WTC11 (cell line): ENCODE measurements at regions not wholly inside any gene's neighbourhood (a gene's known extent, or its start where the extent isn't known, plus 50 kb on each side); places are given as distances from the start of the nearest gene placed in this dataset.

Experiments used
- ATAC-seq: fragments of 200-7000 bp; cut with Tn5 transposase; 2 replicates; pipeline ENCODE4 v1.10.0; 2021; ENCODE audit warnings: mild to moderate bottlenecking, moderate library complexity
- CTCF ChIA-PET: fragments of 300-600 bp; sonication (Branson Sonifier 250); formaldehyde crosslinking; loops from one replicate; lab custom pipeline; 2021; ENCODE audit warnings: antibody characterized with exemption; lab: Charles Lee
- POLR2A ChIA-PET: fragments of 350-600 bp; sonication (Branson Sonifier 250); formaldehyde crosslinking; loops from one replicate; lab custom pipeline; 2021; ENCODE audit warnings: antibody characterized with exemption; lab: Charles Lee
- DNase-seq: peaks from one replicate; pipeline ENCODE4 v3.0.0; 2021; ENCODE audit warnings: low spot score
- H3K27ac Mint-ChIP-seq: 2 replicates; pipeline ENCODE4 v1.8.0; 2021; ENCODE audit warnings: mixed read lengths
- H3K27me3 Mint-ChIP-seq: 2 replicates; pipeline ENCODE4 v1.8.0; 2021; ENCODE audit warnings: low read depth, mild to moderate bottlenecking, moderate library complexity, mixed read lengths
- H3K36me3 Mint-ChIP-seq: 2 replicates; pipeline ENCODE4 v1.8.0; 2021; ENCODE audit warnings: mixed read lengths
- H3K4me1 Mint-ChIP-seq: 2 replicates; pipeline ENCODE4 v1.8.0; 2022; ENCODE audit warnings: mixed read lengths
- H3K4me3 Mint-ChIP-seq: 2 replicates; pipeline ENCODE4 v1.8.0; 2021; ENCODE audit warnings: mild to moderate bottlenecking, moderate library complexity, mixed read lengths
- H3K9me3 Mint-ChIP-seq: 2 replicates; pipeline ENCODE4 v1.8.0; 2021; ENCODE audit warnings: mixed read lengths
- AR ChIP-seq: fragments of 250-450 bp; sonication (Bioruptor Pico); IDR thresholded peaks from 2 replicates; pipeline ENCODE4 v1.9.0; 2021; ENCODE audit warnings: mild to moderate bottlenecking
- ATF2 ChIP-seq: sonication (generic); formaldehyde crosslinking; IDR thresholded peaks from 2 replicates; pipeline ENCODE4 v1.8.1; 2022; ENCODE audit warnings: low read depth, missing genetic modification reagents, borderline replicate concordance
- CREB1 ChIP-seq: sonication (generic); formaldehyde crosslinking; IDR thresholded peaks from 2 replicates; pipeline ENCODE4 v1.8.0; 2023; ENCODE audit warnings: mild to moderate bottlenecking, missing genetic modification reagents
- ELF4 ChIP-seq: sonication (generic); formaldehyde crosslinking; IDR thresholded peaks from 2 replicates; pipeline ENCODE4 v1.8.1; 2022; ENCODE audit warnings: low read depth, mild to moderate bottlenecking, moderate library complexity, missing genetic modification reagents
- EMX1 ChIP-seq: fragments of 250-450 bp; sonication (Bioruptor Pico); IDR thresholded peaks from 2 replicates; pipeline ENCODE4 v1.8.0; 2021; ENCODE audit warnings: mild to moderate bottlenecking
- ESRRA ChIP-seq: sonication (generic); formaldehyde crosslinking; IDR thresholded peaks from 2 replicates; pipeline ENCODE4 v1.8.1; 2022; ENCODE audit warnings: mild to moderate bottlenecking, missing genetic modification reagents, borderline replicate concordance
- FOXJ3 ChIP-seq: sonication (generic); formaldehyde crosslinking; IDR thresholded peaks from 2 replicates; pipeline ENCODE4 v1.9.0; 2021; ENCODE audit warnings: missing genetic modification reagents, mild to moderate bottlenecking, borderline replicate concordance
- JAZF1 ChIP-seq: fragments of 250-450 bp; sonication (Bioruptor Pico); IDR thresholded peaks from 2 replicates; pipeline ENCODE4 v1.9.0; 2021; ENCODE audit warnings: moderate library complexity, mild to moderate bottlenecking, inconsistent platforms
- RELA ChIP-seq: sonication (generic); formaldehyde crosslinking; IDR thresholded peaks from 2 replicates; pipeline ENCODE4 v1.8.1; 2022; ENCODE audit warnings: missing genetic modification reagents, mild to moderate bottlenecking, borderline replicate concordance
- RORB ChIP-seq: fragments of 250-450 bp; sonication (Bioruptor Pico); IDR thresholded peaks from 2 replicates; pipeline ENCODE4 v1.9.0; 2021; ENCODE audit warnings: mild to moderate bottlenecking
- SMAD4 ChIP-seq: sonication (generic); formaldehyde crosslinking; IDR thresholded peaks from 2 replicates; pipeline ENCODE4 v1.8.0; 2022; ENCODE audit warnings: mild to moderate bottlenecking, missing genetic modification reagents
- TEAD1 ChIP-seq: sonication (generic); formaldehyde crosslinking; IDR thresholded peaks from 2 replicates; pipeline ENCODE4 v1.8.0; 2022; ENCODE audit warnings: mild to moderate bottlenecking, missing genetic modification reagents
- ZBTB21 ChIP-seq: sonication (generic); formaldehyde crosslinking; IDR thresholded peaks from 2 replicates; pipeline ENCODE4 v1.8.1; 2023; ENCODE audit warnings: mild to moderate bottlenecking, missing genetic modification reagents, borderline replicate concordance
- ZNF219 ChIP-seq: sonication (generic); formaldehyde crosslinking; IDR thresholded peaks from 2 replicates; pipeline ENCODE4 v1.8.0; 2023; ENCODE audit warnings: missing genetic modification reagents, mild to moderate bottlenecking, borderline replicate concordance
- ZNF232 ChIP-seq: sonication (generic); formaldehyde crosslinking; IDR thresholded peaks from 2 replicates; pipeline ENCODE4 v1.8.0; 2022; ENCODE audit warnings: mild to moderate bottlenecking, missing genetic modification reagents
- ZNF423 ChIP-seq: fragments of 250-450 bp; sonication (Bioruptor Pico); IDR thresholded peaks from 2 replicates; pipeline ENCODE4 v2.1.2; 2022; ENCODE audit warnings: mild to moderate bottlenecking, moderate library complexity
- ZNF425 ChIP-seq: fragments of 250-450 bp; sonication (Bioruptor Pico); conservative IDR thresholded peaks from 2 replicates; pipeline ENCODE4 v1.9.0; 2021; ENCODE audit warnings: mild to moderate bottlenecking
- ZNF671 ChIP-seq: fragments of 250-450 bp; sonication (Bioruptor Pico); IDR thresholded peaks from 2 replicates; pipeline ENCODE4 v1.8.0; 2021; ENCODE audit warnings: mild to moderate bottlenecking
- TF ChIP-seq, protein P1 (sequence below): fragments of 250-450 bp; sonication (Bioruptor Pico); IDR thresholded peaks from 2 replicates; pipeline ENCODE4 v1.9.0; 2021; ENCODE audit warnings: mild to moderate bottlenecking, borderline replicate concordance
- TF ChIP-seq, protein P2 (sequence below): fragments of 250-450 bp; sonication (Bioruptor Pico); IDR thresholded peaks from 2 replicates; pipeline ENCODE4 v1.9.0; 2021; ENCODE audit warnings: moderate library complexity, mild to moderate bottlenecking, inconsistent platforms, borderline replicate concordance
- TF ChIP-seq, protein P3 (sequence below): fragments of 250-450 bp; sonication (Bioruptor Pico); IDR thresholded peaks from 2 replicates; pipeline ENCODE4 v1.8.0; 2021; ENCODE audit warnings: mild to moderate bottlenecking
- TF ChIP-seq, protein P4 (sequence below): sonication (generic); formaldehyde crosslinking; IDR thresholded peaks from 2 replicates; pipeline ENCODE4 v1.8.0; 2022; ENCODE audit warnings: mild to moderate bottlenecking, missing genetic modification reagents

GRCh38 chr6:105831311-105832097 is 254.6 kb upstream of the PRDM1 start:
- ChIA-PET POLR2A (no interaction called here), CTCF (no interaction called here)
- no peak for ATAC-seq
- Mint-ChIP-seq H3K9me3 (peaks cover 19% of the 10 kb centered on the region), H3K4me1 (peaks cover 4% of the 10 kb centered on the region; the same call in 1 of the 2 replicates), H3K27me3 (no peaks in the 10 kb centered on the region; the same call in 1 of the 2 replicates), H3K36me3 (no peaks in the 10 kb centered on the region), H3K27ac (no peak overlapping the region), H3K4me3 (no peak overlapping the region)
- DNase-seq = no peak
- TF ChIP-seq, protein P1, sequence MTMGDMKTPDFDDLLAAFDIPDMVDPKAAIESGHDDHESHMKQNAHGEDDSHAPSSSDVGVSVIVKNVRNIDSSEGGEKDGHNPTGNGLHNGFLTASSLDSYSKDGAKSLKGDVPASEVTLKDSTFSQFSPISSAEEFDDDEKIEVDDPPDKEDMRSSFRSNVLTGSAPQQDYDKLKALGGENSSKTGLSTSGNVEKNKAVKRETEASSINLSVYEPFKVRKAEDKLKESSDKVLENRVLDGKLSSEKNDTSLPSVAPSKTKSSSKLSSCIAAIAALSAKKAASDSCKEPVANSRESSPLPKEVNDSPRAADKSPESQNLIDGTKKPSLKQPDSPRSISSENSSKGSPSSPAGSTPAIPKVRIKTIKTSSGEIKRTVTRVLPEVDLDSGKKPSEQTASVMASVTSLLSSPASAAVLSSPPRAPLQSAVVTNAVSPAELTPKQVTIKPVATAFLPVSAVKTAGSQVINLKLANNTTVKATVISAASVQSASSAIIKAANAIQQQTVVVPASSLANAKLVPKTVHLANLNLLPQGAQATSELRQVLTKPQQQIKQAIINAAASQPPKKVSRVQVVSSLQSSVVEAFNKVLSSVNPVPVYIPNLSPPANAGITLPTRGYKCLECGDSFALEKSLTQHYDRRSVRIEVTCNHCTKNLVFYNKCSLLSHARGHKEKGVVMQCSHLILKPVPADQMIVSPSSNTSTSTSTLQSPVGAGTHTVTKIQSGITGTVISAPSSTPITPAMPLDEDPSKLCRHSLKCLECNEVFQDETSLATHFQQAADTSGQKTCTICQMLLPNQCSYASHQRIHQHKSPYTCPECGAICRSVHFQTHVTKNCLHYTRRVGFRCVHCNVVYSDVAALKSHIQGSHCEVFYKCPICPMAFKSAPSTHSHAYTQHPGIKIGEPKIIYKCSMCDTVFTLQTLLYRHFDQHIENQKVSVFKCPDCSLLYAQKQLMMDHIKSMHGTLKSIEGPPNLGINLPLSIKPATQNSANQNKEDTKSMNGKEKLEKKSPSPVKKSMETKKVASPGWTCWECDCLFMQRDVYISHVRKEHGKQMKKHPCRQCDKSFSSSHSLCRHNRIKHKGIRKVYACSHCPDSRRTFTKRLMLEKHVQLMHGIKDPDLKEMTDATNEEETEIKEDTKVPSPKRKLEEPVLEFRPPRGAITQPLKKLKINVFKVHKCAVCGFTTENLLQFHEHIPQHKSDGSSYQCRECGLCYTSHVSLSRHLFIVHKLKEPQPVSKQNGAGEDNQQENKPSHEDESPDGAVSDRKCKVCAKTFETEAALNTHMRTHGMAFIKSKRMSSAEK (CRISPR knock-in tag) = no peak
- TF ChIP-seq FOXJ3 (CRISPR knock-in tag) (no peak), SMAD4 (no peak), AR (CRISPR knock-in tag) (no peak), ESRRA (CRISPR knock-in tag) (no peak), JAZF1 (CRISPR knock-in tag) (no peak)

- no peak for ATAC-seq
- POLR2A ChIA-PET = no interaction called here
- CTCF ChIA-PET = no interaction called here
- Mint-ChIP-seq H3K36me3 (peaks cover 6% of the 10 kb centered on the region; the same call in 1 of the 2 replicates), H3K27me3 (no peaks in the 10 kb centered on the region; the same call in 1 of the 2 replicates), H3K27ac (no peak overlapping the region), H3K4me1 (no peaks in the 10 kb centered on the region), H3K9me3 (peaks cover 34% of the 10 kb centered on the region), H3K4me3 (no peak overlapping the region)
- no peak for DNase-seq
- TF ChIP-seq RORB (CRISPR knock-in tag) = no peak
- TF ChIP-seq CREB1 = no peak
- no peak for TF ChIP-seq EMX1 (CRISPR knock-in tag)
- no peak for TF ChIP-seq ELF4
- TF ChIP-seq, protein P2, sequence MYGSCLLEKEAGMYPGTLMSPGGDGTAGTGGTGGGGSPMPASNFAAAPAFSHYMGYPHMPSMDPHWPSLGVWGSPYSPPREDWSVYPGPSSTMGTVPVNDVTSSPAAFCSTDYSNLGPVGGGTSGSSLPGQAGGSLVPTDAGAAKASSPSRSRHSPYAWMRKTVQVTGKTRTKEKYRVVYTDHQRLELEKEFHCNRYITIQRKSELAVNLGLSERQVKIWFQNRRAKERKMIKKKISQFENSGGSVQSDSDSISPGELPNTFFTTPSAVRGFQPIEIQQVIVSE (CRISPR knock-in tag) = no peak
- TF ChIP-seq, protein P3, sequence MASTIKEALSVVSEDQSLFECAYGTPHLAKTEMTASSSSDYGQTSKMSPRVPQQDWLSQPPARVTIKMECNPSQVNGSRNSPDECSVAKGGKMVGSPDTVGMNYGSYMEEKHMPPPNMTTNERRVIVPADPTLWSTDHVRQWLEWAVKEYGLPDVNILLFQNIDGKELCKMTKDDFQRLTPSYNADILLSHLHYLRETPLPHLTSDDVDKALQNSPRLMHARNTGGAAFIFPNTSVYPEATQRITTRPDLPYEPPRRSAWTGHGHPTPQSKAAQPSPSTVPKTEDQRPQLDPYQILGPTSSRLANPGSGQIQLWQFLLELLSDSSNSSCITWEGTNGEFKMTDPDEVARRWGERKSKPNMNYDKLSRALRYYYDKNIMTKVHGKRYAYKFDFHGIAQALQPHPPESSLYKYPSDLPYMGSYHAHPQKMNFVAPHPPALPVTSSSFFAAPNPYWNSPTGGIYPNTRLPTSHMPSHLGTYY (CRISPR knock-in tag) = no peak
- no peak for TF ChIP-seq ZNF425 (CRISPR knock-in tag)
- TF ChIP-seq ZBTB21 (CRISPR knock-in tag) = no peak
- no peak for TF ChIP-seq TEAD1 (CRISPR knock-in tag)
- TF ChIP-seq RELA (CRISPR knock-in tag) = no peak
- no peak for TF ChIP-seq ZNF232 (CRISPR knock-in tag)
- no peak for TF ChIP-seq ZNF423 (CRISPR knock-in tag)
- TF ChIP-seq ZNF671 (CRISPR knock-in tag) = no peak
- TF ChIP-seq, protein P4, sequence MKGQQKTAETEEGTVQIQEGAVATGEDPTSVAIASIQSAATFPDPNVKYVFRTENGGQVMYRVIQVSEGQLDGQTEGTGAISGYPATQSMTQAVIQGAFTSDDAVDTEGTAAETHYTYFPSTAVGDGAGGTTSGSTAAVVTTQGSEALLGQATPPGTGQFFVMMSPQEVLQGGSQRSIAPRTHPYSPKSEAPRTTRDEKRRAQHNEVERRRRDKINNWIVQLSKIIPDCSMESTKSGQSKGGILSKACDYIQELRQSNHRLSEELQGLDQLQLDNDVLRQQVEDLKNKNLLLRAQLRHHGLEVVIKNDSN (CRISPR knock-in tag) = no peak
- no peak for TF ChIP-seq ZNF219
- no peak for TF ChIP-seq ATF2 (CRISPR knock-in tag)
These were observed 260.9 kb upstream of the PRDM1 start for GRCh38 chr6:105825210-105825609.
